HG03064 (cell line): ENCODE measurements at regions not wholly inside any gene's neighbourhood (a gene's known extent, or its start where the extent isn't known, plus 50 kb on each side); places are given as distances from the start of the nearest gene placed in this dataset.

Experiments
- ATAC-seq: cut with Tn5 transposase; IDR thresholded peaks from one replicate; pipeline ENCODE4 v1.9.1; 2021; ENCODE audit warnings: low read depth; ENCODE audit not compliant: unreplicated experiment

DNA sequence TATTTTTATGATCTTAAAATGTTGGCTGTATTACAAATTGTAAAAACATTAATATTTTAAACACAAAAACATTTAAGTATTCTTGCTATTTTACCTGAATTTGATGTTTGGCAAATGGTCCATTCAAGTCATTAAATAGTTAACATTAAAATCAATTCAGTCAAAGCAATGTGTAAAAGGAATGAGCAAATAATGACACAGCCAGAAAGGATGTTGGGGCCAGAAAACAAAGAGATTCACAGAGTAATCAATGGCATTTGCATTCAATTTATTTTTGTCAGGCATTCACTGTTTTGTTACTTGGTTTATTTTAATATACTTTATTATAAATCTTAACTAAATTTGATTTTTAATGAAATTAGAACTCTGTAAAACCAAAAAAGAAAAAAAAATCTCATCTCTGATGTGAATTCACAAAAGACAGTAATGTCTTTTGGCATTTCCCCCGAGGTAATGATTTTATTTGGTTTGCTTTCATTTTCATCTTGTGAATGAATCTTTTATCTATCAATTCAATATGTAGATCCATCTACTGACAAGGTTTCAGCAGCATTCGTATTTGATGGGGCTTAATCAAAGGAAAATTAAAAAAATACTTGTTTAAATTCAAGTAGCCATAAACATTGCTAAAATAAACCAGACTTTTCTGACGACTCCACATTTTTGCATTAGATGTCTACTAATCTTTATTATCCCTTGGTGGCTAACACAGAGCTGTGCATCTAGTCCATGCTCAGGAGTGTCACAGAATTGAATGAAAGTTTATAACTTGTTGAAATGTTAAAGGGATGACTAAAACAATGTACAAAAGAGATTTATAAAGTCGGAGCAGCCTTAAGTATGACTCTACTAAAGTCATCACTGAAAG, 866.7 kb upstream of the GJE1 start:
- no peak for ATAC-seq

DNA sequence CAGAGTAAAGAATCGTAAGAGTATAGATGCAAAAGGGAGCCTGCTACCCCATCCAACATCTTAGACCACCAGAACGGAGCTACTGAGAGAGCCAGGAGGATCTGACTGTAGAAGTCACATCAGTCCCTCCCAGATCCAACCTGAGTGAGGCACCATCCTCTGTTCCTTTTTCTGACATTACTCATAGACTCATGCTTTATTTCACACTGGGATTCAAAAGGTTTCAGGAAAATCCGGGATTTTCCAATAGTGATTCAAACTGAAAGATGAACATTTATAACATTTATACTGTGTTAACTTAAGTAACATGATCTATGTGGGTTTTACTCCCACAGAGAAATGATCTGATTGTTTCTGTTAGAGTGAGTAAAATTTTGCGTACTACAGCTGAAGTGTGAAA, 868.6 kb upstream of the GJE1 start:
- ATAC-seq: no peak

DNA sequence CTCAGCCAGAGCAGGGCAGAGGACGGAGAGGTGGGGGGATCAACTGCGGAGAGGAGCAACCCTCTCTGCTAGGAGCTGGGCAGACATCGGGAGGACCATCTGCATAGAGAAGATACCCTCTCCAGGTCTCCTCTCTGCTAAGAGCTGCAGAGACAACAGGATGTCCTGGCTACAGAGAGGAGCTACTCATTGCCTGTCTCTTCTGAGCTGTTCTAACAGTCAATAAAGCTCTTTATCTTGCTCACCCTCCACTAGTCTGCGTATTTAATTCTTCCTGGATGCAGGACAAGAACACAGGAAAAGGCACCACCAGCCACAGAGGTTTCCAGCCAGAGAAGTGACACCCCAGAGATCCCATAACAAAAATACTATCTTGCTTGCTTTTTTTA, 871.1 kb upstream of the GJE1 start:
- no peak for ATAC-seq

DNA sequence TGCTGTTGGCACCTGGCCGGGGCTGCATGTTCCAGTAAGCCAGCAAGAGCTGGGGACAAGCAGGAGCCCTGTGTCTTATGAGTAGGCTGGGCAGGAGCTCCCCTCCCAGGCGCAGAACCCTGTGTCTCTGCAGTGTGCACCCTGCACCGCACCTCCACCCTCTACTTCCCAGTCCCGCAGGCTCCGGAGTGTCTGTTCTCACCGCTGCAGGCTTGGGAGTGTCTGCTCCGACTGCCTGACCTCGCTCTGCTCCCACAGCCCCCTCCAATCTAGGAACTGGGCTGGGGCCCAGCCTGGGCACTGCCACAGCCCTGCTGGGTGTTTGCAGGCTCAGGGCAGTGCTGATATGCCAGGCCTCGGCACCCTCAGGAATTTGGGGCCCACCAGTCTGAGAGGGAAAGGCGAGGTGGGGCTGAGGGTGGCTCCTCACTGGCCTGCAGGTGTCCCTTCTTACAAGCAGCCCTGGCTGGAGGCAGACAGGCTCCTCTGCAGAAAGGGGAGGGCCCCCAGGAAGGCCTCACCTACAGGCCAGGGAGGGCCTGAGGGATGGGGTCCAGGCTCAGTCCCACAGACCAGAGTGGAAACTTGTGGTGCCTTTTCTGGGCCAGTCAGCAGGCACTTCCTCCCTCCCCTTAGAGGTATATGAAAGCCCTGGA, 871.6 kb upstream of the GJE1 start:
- no peak for ATAC-seq

DNA sequence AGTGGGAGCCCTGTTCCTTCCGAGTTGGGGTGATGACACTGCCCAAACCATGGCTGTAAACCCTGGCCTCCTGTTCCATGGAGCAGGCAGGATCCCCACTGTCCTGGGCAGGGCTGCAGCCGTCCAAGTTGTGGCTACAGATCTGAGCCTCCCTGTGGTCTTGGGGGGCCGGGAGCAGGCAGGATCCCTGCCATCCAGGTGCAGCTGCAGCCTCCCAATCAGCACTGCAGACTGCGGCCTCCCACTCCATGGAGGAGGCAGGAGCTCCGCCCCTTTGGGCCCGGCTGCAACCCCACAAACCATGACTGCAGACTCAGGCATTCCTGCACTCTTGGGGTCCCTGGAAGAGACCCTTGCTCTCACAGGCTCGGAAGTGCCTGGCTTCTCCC, 872.1 kb upstream of the GJE1 start:
- ATAC-seq: no peak

DNA sequence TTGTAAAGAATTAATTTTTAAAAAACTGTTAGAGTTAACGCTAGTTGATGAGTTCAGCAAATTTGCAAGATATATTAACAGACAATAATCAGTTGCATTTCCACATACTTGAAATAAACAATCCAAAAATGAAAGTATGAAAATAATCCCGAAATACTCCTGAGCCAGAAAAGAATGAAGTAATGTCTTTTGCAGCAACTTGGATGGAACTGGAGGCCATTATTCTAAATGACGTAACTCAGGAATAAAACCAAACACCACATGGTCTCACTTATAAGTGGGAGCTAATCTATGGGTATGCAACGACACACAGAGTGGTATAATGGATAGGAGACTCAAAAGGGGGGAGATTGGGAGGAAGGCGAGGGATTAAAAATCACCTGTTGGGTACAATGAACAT, 872.9 kb upstream of the GJE1 start:
- ATAC-seq: no peak

DNA sequence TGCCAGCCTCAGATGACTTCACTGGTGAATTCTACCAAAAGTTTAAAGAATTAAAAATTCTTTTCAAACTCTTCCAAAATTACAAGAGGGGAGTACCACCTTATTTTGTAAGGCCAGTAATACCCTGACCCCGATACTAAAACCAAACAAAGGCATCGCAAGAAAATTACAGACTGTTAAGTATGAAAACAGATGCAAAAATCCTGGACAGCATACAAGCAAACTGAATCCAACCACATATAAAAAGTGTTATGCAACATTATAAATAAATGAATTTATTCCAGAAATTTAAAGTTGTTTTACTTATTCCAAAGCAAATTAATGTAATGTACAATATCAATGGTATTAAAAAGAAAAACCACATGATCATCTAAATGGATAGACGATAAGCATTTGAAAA, 873.6 kb upstream of the GJE1 start:
- ATAC-seq: no peak

DNA sequence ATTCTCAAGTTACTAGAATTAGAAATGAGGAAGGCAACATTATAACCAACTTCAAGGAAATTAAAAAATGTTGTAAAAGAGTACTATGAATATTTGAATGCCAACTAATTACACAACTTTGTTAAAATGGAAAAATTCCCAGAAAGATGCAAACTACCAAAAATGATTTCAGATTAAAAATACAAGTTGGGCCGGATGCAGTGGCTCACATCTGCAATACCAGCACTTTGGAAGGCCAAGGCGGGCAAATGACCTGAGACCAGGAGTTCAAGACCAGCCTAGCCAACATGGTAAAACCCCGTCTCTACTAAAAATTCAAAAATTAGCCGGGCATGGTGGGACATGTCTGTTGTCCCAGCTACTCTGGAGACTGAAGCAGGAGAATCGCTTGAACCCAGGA, 874.2 kb upstream of the GJE1 start:
- ATAC-seq: no peak

DNA sequence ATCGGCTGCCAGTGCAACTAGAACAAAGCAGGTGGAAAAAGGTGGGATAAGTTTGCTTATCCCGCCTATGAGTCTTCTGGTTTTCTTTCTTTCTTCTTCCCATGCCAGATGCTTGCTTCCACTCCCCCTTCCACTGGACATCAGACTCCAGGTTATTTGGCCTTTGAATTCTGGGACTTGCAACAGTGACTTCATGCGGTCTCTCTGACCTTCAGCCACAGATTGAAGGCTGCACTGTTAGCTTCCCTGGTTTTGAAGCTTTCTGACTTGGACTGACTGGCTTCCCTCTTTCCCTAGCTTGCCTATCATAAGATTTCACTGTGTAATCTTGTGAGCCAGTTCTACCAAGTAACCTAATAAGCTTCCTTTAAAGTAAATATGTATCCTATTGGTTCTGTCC, 878.4 kb upstream of the GJE1 start:
- no peak for ATAC-seq

DNA sequence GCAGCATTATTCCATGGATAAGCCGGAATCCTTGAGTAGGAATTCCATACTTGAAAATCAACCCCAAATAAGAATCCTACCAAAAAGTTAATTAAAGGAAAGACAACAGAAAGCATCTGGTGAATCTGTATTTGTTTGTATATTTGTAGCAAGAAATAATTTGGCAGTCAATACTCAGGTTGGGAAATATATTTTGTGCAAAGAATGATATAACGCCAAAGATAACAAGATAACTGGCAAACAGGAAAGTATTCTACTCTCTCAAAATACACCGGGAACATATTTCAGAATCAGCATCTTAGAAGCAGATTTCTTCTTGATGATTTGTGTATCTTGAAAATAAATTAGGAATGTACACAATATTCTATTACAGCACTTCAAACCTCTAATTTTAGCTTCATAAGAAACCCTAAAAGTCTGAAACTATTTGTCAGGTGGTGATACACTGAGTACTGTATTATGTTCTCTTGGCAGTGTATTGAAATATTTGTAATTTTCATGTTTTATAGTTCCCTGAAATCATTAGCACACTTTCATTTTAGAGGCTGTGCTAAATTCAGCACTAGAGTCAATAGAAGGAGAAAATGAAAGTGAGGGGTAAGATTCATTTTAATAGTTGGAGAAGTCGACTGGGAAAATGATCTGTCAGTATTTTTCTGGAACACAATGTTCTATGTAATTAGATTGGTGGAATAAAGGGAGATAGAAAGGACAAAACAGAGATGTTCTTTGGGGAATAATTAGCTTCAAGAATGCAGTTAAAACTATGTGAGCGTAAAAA, 879.7 kb upstream of the GJE1 start:
- ATAC-seq: no peak

DNA sequence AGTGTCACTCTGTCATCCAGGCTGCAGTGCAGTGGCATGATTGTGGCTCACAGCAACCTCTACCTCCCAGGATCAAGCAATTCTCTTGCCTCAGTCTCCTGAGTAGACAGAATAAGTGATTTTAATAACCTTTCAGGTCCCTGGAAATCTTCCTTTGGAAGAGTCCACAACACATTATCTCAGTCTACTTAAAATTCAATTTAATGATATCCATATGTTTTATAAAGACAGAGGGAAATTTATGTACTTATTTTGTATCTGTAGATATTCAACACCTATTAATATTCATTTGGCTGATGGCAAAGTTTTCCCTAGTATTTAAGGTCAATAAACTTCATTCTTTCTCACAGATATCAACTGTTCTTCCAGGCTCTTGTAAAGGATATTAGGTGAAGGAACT, 881.4 kb upstream of the GJE1 start:
- ATAC-seq: no peak

DNA sequence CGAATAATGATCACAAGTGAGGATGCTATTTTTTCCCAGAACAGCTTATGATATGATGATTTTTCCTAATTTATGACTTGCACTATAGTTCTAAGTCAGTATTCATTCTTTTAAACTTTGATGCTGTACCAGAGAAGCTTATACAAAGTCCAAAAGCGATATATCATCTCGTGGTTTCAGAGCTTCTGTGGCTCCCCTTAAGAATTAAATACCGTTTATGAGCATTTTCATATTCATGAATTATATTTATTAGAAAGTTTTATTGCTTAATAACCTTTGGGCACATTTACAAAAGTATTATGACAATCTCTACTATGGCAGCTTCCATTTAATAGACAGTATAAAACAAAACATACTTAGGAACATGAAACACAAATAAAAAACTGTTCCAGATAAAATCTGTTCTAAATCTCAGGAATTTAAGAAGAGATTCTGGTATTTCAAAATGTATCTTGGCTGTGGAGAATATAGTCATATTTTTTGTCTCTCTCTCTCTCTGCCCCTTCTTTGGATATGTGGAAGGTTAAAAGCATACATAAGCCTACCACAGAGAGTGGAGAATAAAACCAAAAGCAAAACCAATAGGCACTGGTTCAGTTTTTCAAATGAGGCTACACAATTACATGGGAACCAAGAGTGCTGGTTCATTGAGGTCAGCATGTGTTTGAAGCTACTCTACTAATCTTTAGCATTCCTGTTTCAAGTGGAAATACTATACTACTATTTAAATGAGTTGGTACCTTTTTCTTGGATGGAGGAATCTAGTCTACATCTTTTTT, 884.5 kb upstream of the GJE1 start:
- no peak for ATAC-seq

DNA sequence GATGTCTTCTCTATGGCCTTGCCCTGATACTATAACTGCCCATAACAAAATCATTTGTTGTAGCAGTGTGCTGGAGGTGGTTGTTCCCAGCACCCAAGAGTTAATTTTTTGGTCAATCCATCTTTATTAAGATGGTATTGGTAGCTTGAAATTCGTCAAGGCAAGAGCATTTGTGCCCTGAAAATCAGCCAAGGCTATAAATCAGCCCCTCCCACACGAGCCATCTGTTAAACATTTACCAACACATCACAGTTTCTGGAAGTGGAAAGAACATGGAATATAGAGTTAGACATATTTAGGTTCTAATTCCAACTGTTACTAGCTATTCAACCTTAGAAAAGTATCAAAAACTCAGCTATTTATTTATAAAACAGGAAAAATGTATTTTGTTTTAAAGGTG, 888.4 kb upstream of the GJE1 start:
- ATAC-seq: no peak

DNA sequence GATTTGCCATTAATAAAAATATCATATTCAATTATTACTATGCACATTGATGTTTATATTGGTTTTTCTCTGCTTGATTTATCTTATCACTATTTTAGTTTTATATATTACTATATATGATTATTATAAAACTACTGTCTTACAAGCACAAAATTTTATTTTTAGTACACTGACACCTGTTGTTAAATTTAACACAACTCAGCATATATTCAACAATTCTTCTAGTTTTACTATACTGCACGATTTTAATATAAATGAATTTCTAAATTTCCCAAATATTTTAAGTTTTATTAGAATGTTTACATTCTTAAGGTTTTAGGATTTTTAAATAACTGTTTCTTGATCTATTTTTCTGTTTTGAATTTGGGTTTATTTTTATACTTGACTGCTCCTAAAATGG, 889.8 kb upstream of the GJE1 start:
- ATAC-seq: no peak

DNA sequence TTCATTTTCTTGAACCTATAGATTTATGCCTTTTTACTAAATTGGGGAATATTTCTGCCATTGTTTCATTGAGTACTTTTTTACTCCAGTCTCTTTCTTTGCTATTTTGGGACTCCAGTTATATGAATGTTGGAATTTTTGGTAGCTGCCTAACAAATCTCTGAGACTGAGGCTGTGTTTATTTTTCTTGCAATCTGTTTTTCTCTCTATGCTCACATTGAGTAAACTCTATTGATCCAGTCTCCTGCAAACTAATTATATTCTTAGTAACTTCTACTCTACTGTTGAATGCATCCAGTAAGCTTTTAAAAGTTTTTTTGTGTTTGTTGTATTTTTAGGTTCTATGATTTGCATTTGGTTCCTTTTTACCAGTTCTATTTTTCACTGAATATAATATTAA, 903.4 kb upstream of the GJE1 start:
- ATAC-seq: no peak

DNA sequence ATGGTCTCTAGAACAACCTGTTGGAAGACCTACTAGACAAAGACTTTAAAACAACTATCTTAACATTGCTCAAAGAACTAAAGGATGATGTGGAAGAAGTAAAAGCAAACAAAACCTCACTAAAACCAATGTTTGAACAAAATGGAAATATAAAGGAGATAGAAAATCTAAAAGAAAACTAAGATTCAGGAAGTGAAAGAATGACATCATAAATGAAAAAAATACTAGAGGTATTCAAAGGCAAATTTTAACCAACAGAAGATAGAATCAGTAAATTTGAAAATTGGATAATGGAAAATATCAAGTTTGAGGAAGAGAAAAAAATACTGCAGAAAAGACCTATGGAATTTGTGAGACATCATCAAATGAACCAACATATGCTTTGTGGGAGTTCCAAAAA, 914.1 kb upstream of the GJE1 start:
- no peak for ATAC-seq

DNA sequence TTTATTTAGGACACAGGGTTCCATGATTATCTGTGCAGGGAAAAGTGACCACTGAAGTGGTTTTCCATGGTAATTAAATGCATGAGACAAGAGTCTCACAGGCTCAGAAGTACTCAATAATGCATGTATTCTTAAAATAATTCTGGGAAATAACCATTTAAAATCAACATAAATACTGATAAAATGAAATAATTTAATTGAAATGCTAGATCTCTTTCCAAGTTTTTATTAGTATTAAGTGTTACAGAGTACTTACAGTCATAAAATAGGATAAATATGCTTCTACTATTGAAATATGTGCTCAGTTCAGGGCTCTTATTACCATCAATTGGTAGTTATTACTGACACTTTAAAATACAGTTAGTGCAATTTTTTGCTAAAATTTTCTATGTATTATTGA, 916.0 kb upstream of the GJE1 start:
- ATAC-seq: no peak

DNA sequence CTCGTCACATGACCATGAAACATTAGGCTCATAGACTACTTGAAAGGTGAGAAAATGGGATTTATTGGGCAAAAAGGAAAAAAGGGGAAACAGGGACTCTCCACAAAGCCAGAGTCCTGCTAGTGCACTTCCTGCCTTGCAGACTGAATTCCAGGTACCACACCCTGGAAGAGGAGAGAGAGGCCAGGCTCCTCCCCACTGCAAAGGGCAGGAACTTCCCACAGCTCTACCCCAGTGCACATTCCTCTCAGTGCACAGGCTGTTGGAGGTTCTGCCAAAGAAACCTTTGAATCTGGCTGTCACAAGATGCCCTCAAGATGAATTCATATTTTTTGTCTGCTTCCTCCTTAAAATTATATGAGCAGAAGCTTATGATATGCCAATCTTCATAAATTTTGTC, 920.4 kb upstream of the GJE1 start:
- no peak for ATAC-seq

DNA sequence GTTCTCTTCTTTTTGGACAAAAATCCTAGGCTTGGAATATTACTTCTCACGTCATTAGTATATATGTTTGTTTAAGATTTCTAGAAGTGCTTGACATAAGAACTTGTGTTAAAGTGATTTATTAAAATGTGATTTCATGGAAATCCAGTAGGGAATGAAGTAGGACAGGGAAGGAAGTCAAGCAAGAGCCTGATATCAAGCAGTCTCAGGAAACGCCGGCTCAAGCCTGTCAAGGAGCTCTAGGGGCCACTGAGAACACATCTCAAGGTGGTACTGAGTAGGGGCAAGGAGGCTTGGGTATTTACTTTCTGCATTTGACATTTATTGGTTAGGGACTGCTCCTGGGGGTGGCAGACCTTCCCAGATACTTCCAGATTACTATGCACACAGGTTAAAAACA, 920.9 kb upstream of the GJE1 start:
- ATAC-seq: no peak

DNA sequence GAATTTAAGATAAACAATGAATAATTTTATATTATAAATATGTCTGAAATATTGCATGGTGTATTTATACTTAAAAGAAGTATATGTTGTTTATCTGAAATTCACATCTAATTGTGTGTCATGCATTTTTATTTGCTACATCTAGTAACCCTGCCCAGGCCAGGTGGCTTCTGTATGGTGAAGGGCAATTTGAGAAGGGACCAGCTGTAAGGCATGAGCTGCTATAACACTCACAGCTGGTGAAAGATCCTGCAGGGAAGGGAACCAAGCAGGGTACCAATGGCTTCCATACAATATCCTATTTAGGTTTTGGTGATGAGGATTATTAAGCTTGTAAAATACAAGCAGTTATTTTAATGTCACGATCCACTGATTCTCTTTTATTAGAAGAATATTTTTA, 921.8 kb upstream of the GJE1 start:
- no peak for ATAC-seq

DNA sequence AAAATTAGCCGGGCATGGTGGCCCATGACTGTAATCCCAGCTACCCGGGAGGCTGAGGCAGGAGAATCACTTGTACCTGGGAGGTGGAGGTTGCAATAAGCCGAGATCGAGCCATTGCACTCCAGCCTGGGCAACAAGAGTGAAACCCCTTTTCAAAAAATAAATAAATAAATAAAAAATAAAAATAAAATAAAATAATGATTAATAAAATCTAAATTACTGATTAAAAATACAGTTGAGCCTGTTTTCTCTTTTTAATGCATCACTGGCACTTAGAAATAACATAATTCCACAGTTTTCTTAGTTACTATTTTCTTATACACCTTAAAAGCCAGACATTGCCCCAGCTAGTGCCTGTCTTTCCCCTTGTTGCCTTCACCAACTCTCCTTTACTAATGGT, 922.8 kb upstream of the GJE1 start:
- ATAC-seq: no peak
